ENCODE measurements at regions not wholly inside any gene's neighbourhood (a gene's known extent, or its start where the extent isn't known, plus 50 kb on each side); places are given as distances from the start of the nearest gene placed in this dataset.

GRCh38 chr4:23015821-23016220 is 323.1 kb downstream of the GBA3 start:
- no peak for DNase-seq (ENCODE audit: low read depth)
- no peak overlapping the region for H3K4me3 ChIP-seq (ENCODE audit: low read depth, low read length)
- TF ChIP-seq CTCF (IDR thresholded peaks at IDR 0.05; ENCODE audit: low read depth, low read length, missing control alignments) = no peak

GRCh38 chr4:23009093-23009492 is 316.4 kb downstream of the GBA3 start:
- DNase-seq (ENCODE audit: low read depth) = no peak

GRCh38 chr4:23006756-23007155 is 314.0 kb downstream of the GBA3 start:
- no peak for TF ChIP-seq CTCF (IDR thresholded peaks at IDR 0.05; ENCODE audit: low read depth, low read length, missing control alignments)
- no peak for DNase-seq (ENCODE audit: low read depth)
- H3K4me3 ChIP-seq (ENCODE audit: low read depth, low read length) = no peak overlapping the region

More at GRCh38 chr4:23009093-23009492, 316.4 kb downstream of the GBA3 start:
- no peak for TF ChIP-seq CTCF (IDR thresholded peaks at IDR 0.05; ENCODE audit: low read depth, low read length, missing control alignments)
- no peak overlapping the region for H3K4me3 ChIP-seq (ENCODE audit: low read depth, low read length)

- H3K4me3 ChIP-seq (ENCODE audit: low read depth, low read length) = no peak overlapping the region
- DNase-seq (ENCODE audit: low read depth) = no peak
- TF ChIP-seq CTCF (IDR thresholded peaks at IDR 0.05; ENCODE audit: low read depth, low read length, missing control alignments) = no peak
Observed at GRCh38 chr4:23005691-23006090, 313.0 kb downstream of the GBA3 start.

- TF ChIP-seq CTCF (IDR thresholded peaks at IDR 0.05; ENCODE audit: low read depth, low read length, missing control alignments) = no peak
- DNase-seq (ENCODE audit: low read depth) = no peak
- no peak overlapping the region for H3K4me3 ChIP-seq (ENCODE audit: low read depth, low read length)
Observed at GRCh38 chr4:23001478-23001877, 308.7 kb downstream of the GBA3 start.

- DNase-seq (ENCODE audit: low read depth) = no peak
- no peak overlapping the region for H3K4me3 ChIP-seq (ENCODE audit: low read depth, low read length)
- no peak for TF ChIP-seq CTCF (IDR thresholded peaks at IDR 0.05; ENCODE audit: low read depth, low read length, missing control alignments)
Observed at GRCh38 chr4:22999419-22999818, 306.7 kb downstream of the GBA3 start.

- no peak for TF ChIP-seq CTCF (IDR thresholded peaks at IDR 0.05; ENCODE audit: low read depth, low read length, missing control alignments)
- DNase-seq (ENCODE audit: low read depth) = no peak
- H3K4me3 ChIP-seq (ENCODE audit: low read depth, low read length) = no peak overlapping the region
Observed at GRCh38 chr4:22997358-22998224, 304.9 kb downstream of the GBA3 start.
